Kidney glomerular epithelial cell (primary cell): ENCODE measurements at regions not wholly inside any gene's neighbourhood (a gene's known extent, or its start where the extent isn't known, plus 50 kb on each side); places are given as distances from the start of the nearest gene placed in this dataset.
"Not testable (repeated sequence)": the region's sequence is repeated elsewhere in the genome, so short reads cannot be mapped to it uniquely, and the experiment has no call there.

Experiments used
- DNase-seq: peaks from one replicate; lab custom pipeline; 2025; lab: John Stamatoyannopoulos, UW

- DNase-seq = no peak
Observed at GRCh38 chr21:17146426-17146825, 366.4 kb upstream of the CXADR start.

GRCh38 chr21:17159697-17160096 is 353.1 kb upstream of the CXADR start:
- no peak for DNase-seq

GRCh38 chr21:17185674-17186073 is 327.2 kb upstream of the CXADR start:
- no peak for DNase-seq

DNA sequence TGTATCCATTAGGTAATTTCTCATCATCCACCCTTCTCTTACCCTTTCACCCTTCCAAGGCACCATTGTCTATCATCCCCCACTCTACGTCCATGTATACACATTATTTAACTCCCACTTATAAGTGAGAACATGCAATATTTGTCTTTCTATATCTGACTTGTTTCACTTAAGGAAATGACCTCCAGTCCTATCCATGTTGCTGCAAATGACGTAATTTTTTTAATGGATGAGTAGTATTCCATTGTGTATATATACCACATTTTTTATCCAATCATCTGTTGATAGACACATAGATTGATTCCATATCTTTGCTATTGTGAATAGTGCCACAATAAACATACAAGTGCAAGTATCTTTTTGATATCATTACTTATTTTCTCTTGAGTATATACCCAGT is 322.9 kb upstream of the CXADR start:
- DNase-seq = no peak

- DNase-seq = no peak
Observed at GRCh38 chr21:17191346-17191993, 321.4 kb upstream of the CXADR start.

DNA sequence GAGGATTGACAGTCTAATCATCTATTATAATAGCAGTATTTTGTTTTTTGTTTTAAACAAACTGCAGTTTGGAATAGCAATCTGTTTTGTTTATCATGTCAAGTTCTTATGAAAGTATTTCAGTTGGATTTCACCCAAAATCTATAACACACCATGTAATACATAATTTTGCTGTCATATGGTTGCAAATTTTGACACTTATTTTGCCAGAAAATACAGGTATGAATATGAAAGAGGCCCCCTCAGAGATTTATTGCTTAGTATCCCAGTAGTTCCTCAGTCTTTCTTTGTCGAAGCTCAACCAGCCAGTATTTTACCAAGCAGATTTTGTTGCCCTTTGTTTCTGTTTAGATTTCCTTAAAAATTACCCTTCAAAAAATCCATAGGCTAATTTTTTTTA is 317.5 kb upstream of the CXADR start:
- DNase-seq = no peak

DNA sequence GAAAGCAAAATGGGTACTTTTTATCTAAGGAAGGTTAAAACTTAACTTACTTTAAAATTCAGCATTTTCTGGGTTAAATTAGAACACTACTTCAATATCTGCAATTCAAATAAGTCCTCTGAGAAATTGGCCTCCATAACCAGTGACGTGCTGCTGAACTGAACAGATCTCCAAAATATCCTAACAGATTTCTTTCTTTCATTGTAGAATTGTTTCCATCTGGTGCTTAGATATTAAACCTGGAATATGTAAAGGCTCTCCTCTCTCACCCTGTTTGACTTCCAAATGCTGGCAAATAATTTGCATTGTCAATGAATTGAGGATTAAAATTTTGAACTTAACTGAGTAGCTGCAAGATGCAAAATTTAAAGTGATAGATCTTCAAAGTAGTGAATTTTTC is 316.9 kb upstream of the CXADR start:
- no peak for DNase-seq

DNA sequence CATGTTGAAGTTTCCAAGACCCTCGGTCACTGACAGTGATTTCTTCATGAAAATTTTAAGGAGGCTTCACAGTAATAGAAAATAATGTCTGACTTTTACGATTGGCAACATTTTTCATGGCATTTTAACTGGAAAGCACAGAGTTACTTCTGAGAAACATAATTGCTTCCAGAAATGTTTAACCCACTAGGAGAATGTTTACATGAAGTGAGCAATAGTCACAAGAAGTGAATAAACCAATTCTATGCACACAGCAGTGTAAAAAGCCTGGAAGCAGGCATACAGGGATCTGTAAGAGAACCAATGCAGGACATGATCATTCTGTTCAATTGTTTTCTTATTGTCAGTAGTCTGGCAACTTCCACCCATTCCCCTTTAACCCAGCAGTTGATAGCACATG is 316.2 kb upstream of the CXADR start:
- no peak for DNase-seq

DNA sequence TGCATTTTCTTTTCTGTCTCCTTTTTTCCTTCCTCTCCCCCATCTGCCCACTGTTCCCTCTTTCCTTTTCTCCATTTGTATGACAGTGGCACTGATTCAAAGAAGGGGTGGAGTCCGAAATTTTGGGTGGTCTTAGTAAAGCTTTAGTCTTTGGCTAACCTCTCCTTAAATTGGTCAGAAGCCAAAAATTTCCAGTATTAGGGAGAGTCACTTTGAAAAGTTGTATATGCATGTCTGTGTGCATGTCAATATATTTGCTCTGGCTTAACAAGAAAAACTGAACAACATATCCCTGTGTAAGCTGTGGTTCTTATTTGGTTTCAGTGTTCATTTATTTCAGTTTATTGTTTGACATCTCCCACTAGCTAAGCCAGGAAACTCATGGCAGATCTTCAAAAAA is 314.8 kb upstream of the CXADR start:
- no peak for DNase-seq

DNA sequence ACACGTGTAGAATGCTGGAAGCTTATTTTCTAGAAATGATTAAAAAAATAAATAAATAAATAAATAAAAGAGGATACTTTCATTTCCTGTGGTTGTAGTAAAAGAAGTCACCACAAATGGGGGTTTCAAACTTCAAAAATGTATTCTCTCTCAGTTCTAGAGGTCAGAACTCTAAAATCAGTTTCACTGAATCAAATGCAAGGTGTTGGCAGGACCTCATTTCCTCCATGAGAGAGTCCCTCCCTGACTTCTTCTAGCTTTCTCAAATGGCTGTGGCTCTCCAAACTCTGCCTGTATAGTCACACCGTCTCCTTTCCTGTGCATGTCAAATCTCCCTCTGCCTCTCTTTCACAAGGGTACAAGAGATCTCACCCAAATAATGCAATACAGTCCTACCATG is 312.6 kb upstream of the CXADR start:
- DNase-seq = no peak

DNA sequence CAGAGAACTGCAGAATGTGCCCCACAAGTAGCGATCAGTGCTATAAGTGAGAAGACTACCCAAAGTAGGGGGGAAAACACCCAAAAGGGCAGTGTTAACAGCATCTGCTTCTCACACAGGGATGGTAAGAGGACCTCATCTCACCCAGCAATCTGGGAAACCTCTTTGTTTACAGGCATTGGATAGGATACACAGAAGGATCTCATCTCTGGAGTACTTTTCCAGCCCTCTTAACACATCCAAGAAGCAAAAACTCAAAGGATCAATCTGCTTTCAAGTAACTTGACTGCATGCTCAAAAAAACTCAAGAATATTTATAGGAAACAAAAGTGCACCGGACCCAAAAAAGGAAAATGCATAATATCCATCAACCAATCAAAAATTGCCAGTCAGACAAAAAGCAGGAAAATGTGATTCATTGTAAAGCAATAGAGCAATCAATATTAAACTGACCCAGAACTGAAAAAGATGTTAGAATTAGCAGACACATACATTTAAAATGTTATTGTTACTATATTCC is 311.0 kb upstream of the CXADR start:
- DNase-seq = no peak

DNA sequence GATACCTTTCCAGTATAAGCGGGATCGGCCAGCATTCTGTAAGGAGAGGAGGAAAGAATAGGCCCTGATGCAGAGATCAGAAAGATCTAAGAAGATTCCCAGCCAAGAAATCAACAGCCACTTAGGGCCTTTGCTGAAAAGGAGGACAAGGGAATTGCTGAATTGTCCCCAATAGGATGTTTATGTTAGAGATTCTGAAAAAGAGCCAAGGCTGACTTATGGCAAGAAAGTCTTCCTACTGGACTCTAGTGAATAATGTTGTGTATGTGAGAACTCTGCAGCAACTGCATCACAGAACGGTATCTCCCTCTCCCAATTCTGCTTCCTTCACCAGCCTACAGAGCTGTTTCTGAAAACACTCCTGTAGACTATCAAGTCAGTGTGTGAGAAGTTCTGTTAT is 298.0 kb upstream of the CXADR start:
- no peak for DNase-seq

GRCh38 chr21:17219050-17219449 is 293.8 kb upstream of the CXADR start:
- not testable (repeated sequence) for DNase-seq

DNA sequence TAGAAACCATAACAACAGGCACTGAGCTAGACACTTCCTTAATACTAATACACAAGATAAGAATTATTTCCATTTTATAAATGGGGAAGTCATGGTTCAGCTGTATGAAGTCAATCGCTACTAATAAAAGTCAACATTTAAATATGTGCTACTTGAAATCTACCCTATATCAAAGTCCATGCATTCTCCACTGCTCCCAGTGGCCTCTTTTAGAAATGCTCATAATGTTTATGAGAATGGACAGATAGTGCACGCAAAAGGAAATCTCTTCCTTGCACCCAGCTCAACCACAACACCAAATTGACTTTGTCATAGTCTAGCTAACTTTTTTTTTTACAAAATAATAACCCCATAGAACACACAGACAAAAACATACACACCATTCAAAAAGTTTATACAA is 281.7 kb upstream of the CXADR start:
- no peak for DNase-seq

GRCh38 chr21:17231771-17232170 is 281.1 kb upstream of the CXADR start:
- DNase-seq = no peak

GRCh38 chr21:17238468-17238867 is 274.4 kb upstream of the CXADR start:
- no peak for DNase-seq

DNA sequence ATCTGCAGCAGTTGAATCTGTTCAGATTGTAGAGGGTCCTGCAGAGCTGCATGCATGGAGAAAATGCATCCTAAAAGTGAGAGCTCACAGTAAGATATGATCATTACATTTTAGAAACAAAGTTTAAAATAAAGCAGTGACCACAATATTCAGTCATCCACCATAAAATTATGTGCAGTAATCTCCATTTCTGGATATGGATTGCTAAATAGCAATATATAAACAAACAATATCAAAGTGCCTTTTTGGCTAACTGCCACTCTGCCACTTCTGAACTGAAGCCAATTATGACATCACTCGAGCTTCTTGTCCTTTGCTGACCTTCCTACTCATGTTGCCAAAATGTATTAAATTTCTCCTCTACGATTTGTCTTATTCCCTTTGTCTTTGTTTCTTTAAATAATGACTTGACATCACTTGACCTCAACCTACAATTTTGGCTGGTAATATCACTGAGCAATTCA is 262.0 kb upstream of the CXADR start:
- DNase-seq = no peak

DNA sequence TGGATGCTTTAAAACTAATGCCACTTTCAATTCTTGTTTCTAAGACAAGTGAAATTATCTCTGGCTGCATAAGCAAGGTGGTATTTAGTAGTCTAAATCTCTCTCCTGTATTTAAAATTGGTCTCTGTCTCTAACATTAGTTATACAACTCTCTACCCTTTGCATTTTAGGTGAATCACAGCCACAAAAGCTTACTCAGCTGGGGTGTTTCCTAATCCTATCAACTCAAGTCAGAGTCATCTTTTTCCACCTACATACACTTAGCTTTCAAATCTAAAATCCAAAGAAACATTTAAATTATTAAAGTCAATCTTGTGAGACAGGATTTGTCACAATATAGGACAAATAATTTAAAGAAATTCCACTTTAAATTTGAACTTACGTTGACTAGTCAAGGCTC is 255.1 kb upstream of the CXADR start:
- DNase-seq = no peak

DNA sequence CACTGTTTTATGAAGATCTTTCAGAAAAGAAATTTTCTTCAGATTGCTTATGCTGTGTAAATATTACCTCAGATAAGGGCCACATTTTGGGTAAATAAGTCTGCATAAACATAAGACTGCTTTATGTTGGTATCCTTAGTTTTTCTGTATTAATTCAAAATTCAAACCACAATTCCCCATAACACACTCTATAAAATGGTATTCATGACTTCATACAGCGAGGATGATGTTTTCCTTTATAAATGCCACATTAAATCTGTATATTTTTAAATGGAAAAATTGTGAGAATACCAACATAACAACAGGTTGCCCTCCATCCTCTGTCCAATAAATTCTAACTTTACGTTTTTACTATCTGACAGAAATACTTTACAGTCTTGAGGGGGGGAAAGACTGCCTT is 248.7 kb upstream of the CXADR start:
- DNase-seq = no peak

GRCh38 chr21:17269760-17270159 is 243.1 kb upstream of the CXADR start:
- DNase-seq = no peak

DNA sequence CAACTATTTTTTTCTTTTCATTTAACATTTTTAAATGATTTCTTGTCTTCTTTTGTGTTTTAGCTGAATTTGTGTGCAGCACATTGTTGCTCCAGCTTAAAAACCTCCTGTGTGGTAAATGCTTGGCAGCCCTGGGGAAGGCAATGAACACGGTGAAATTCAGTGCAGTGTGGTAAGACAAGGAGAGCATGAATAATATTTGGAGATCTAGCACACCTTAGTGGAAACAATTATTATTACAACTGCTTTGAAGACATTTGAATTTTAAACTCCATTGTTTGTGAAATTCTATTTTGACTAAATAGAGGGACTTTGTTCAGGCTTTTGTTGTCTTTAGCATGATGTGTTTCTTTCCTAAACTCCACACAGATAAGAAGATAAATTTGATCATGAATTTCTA is 242.6 kb upstream of the CXADR start:
- peak; percentile 40 for DNase-seq

- no peak for DNase-seq
Observed at GRCh38 chr21:17279663-17280062, 233.2 kb upstream of the CXADR start.

GRCh38 chr21:17293016-17293562 is 219.8 kb upstream of the CXADR start:
- not testable (repeated sequence) for DNase-seq

GRCh38 chr21:17295997-17296396 is 216.8 kb upstream of the CXADR start:
- DNase-seq = no peak
